K562 (cell line): ENCODE measurements at regions not wholly inside any gene's neighbourhood (a gene's known extent, or its start where the extent isn't known, plus 50 kb on each side); places are given as distances from the start of the nearest gene placed in this dataset.

Source experiments
- ATAC-seq: fragments of 200-7000 bp; cut with Tn5 transposase; 3 replicates; pipeline ENCODE4 v1.9.1; 2020; ENCODE audit warnings: moderate library complexity
- BruUV-seq: library from RNA; stranded (reverse); fragments of 400-500 nt; replicated peaks from 2 replicates; lab custom pipeline; 2021; lab: Mats Ljungman, UMichigan
- CTCF ChIA-PET: fragments of 300-600 bp; formaldehyde crosslinking; extraction: SDS; loops from one replicate; lab custom pipeline; 2021; ENCODE audit warnings: low intra/inter-chr PET ratio; lab: Yijun Ruan, JAX
- POLR2A ChIA-PET: fragments of 300-600, 350-650 bp; sonication (Branson Sonifier 250); formaldehyde crosslinking; extraction: SDS; loops from one replicate; lab custom pipeline; 2021; ENCODE audit warnings: antibody characterized with exemption, inconsistent platforms; lab: Yijun Ruan, JAX
- DNase-seq, 4 experiments: peaks; one replicate each; pipeline versions ENCODE4 v3.0.0 to v3.0.0-alpha.2; 2011 to 2018; ENCODE audit warnings: low spot score in 3 of 4, mixed read lengths in 3 of 4; ENCODE audit errors: extremely low read depth in 1 of 4
- FAIRE-seq: peaks from 2 replicates; lab custom pipeline; 2011; peaks lifted over from hg19 to GRCh38; lab: Jason Lieb, UNC
- H2AFZ ChIP-seq: 2 replicates; pipeline ENCODE4 v1.6.0; 2011; ENCODE audit warnings: low read depth, low read length, control low read depth, inconsistent platforms
- H3K27ac ChIP-seq: fragments of 200-600 bp; 3 replicates; pipeline ENCODE4 v1.8.0; 2011; ENCODE audit warnings: low read depth, mild to moderate bottlenecking, control low read depth, inconsistent platforms, low read length, moderate library complexity, mixed read lengths; ENCODE audit errors: extremely low read depth
- H3K27me3 ChIP-seq, 2 experiments: fragments of 300-600 bp in 1 of 2; 2 replicates in 1 of 2; 3 replicates in 1 of 2; pipeline versions ENCODE4 v1.6.0 to v1.8.0; 2011; ENCODE audit warnings: inconsistent platforms in 2 of 2, low read length in 2 of 2, mild to moderate bottlenecking in 1 of 2, mixed read lengths in 1 of 2, moderate library complexity in 1 of 2; ENCODE audit not compliant: control insufficient read depth in 2 of 2, insufficient read depth in 2 of 2
- H3K36me3 ChIP-seq: fragments of 300-600 bp; 3 replicates; pipeline ENCODE4 v1.8.0; 2011; ENCODE audit warnings: mild to moderate bottlenecking, low read length, inconsistent platforms; ENCODE audit not compliant: control insufficient read depth, insufficient read depth
- H3K4me1 ChIP-seq, 2 experiments: fragments of 200-600 bp in 1 of 2; replicated peaks in 1 of 2; 2 replicates in 1 of 2; 3 replicates in 1 of 2; pipeline versions ENCODE4 v1.5.1 to v1.8.0; 2011; ENCODE audit warnings: inconsistent platforms in 2 of 2, low read length in 2 of 2, mild to moderate bottlenecking in 1 of 2, mixed read lengths in 1 of 2, moderate library complexity in 1 of 2; ENCODE audit not compliant: control insufficient read depth in 2 of 2, insufficient read depth in 2 of 2
- H3K4me2 ChIP-seq: 2 replicates; pipeline ENCODE4 v1.6.1; 2011; ENCODE audit warnings: low read length, control low read depth, inconsistent platforms, mixed read lengths; ENCODE audit not compliant: insufficient read depth
- H3K4me3 ChIP-seq: fragments of 200-600 bp; sonication (generic), shearing (Covaris generic); 2 replicates; pipeline ENCODE4 v1.5.1; 2016; ENCODE audit warnings: control low read depth, inconsistent platforms
- H3K79me2 ChIP-seq: fragments of 200-600 bp; 3 replicates; pipeline ENCODE4 v1.8.0; 2011; ENCODE audit warnings: low read length, inconsistent platforms; ENCODE audit not compliant: control insufficient read depth, insufficient read depth
- H3K9ac ChIP-seq, 2 experiments: 2 replicates each; pipeline versions ENCODE4 v1.6.0 to v1.6.1; 2011; ENCODE audit warnings: low read depth in 2 of 2, low read length in 2 of 2, control low read depth in 1 of 2, inconsistent platforms in 1 of 2, mild to moderate bottlenecking in 1 of 2, mixed read lengths in 1 of 2; ENCODE audit not compliant: insufficient read depth in 1 of 2
- H3K9me1 ChIP-seq: one replicate; pipeline ENCODE4 v1.6.0; 2011; ENCODE audit warnings: inconsistent platforms, mild to moderate bottlenecking, low read length, moderate library complexity; ENCODE audit not compliant: control insufficient read depth, insufficient read depth
- H3K9me3 ChIP-seq: replicated peaks from 2 replicates; pipeline ENCODE4 v1.5.1; 2011; ENCODE audit warnings: low read depth, low read length, inconsistent platforms; ENCODE audit not compliant: control insufficient read depth, insufficient read depth
- H4K20me1 ChIP-seq: replicated peaks from 2 replicates; pipeline ENCODE4 v1.6.1; 2011; ENCODE audit warnings: low read length, inconsistent platforms, mixed read lengths; ENCODE audit not compliant: control insufficient read depth, insufficient read depth
- BCL6 ChIP-seq: fragments of 250-450 bp; sonication (Bioruptor Pico); IDR thresholded peaks from 2 replicates; pipeline ENCODE4 v1.4.0; 2020
- CCAR2 ChIP-seq: fragments of 200-400 bp; formaldehyde crosslinking; IDR thresholded peaks from 2 replicates; pipeline ENCODE4 v1.6.1; 2017; ENCODE audit warnings: mild to moderate bottlenecking, low read depth, low read length
- CUX1 ChIP-seq: fragments of 200-800 bp; sonication (Bioruptor generic); IDR thresholded peaks from 2 replicates; pipeline ENCODE4 v1.6.1; 2016; ENCODE audit warnings: missing genetic modification characterization, missing compliant biosample characterization
- EGR1 ChIP-seq: fragments of 450-650 bp; conservative IDR thresholded peaks from 2 replicates; pipeline ENCODE4 v1.6.1; 2017; ENCODE audit warnings: mild to moderate bottlenecking
- ETS2 ChIP-seq: IDR thresholded peaks from 2 replicates; pipeline ENCODE4 v1.6.1; 2016; ENCODE audit warnings: borderline replicate concordance, missing genetic modification characterization, mild to moderate bottlenecking, moderate library complexity, missing compliant biosample characterization; ENCODE audit not compliant: poor library complexity, severe bottlenecking
- GTF2A2 ChIP-seq: IDR thresholded peaks from 2 replicates; pipeline ENCODE4 v1.6.1; 2016; ENCODE audit warnings: mild to moderate bottlenecking, missing genetic modification characterization, missing compliant biosample characterization
- MITF ChIP-seq: IDR thresholded peaks from 2 replicates; pipeline ENCODE4 v1.6.1; 2014; ENCODE audit warnings: antibody characterized with exemption
- NFIX ChIP-seq: fragments of 250-450 bp; sonication (Bioruptor Pico); IDR thresholded peaks from 2 replicates; pipeline ENCODE4 v1.4.0; 2020; ENCODE audit warnings: low read depth, mild to moderate bottlenecking, moderate library complexity
- PURB ChIP-seq: sonication (generic); formaldehyde crosslinking; IDR thresholded peaks from 2 replicates; pipeline ENCODE4 v1.9.0; 2021; ENCODE audit warnings: low read depth, mild to moderate bottlenecking, missing genetic modification reagents
- SNAPC5 ChIP-seq: fragments of 250-450 bp; sonication (Bioruptor Pico); IDR thresholded peaks from 2 replicates; pipeline ENCODE4 v1.8.0; 2021; ENCODE audit warnings: moderate library complexity, mild to moderate bottlenecking, inconsistent platforms
- ZBTB12 ChIP-seq: fragments of 250-450 bp; sonication (Bioruptor Pico); IDR thresholded peaks from 2 replicates; pipeline ENCODE4 v1.4.0; 2020
- ZHX1 ChIP-seq: fragments of 150-350 bp; conservative IDR thresholded peaks from 2 replicates; pipeline ENCODE4 v1.6.1; 2014; ENCODE audit warnings: low read length
- ZNF197 ChIP-seq: fragments of 200-800 bp; sonication (Bioruptor generic); IDR thresholded peaks from 2 replicates; pipeline ENCODE4 v1.6.1; 2016; ENCODE audit warnings: low read depth, missing genetic modification characterization, missing compliant biosample characterization
- WGBS: fragments of 100-300 bp; shearing (Covaris generic); methylation state at CpG from one replicate; pipeline ENCODE4 v1.1.6; 2016; ENCODE audit warnings: low coverage, mixed read lengths; ENCODE audit not compliant: insufficient coverage; ENCODE audit errors: missing lambda C conversion rate; 5-methylcytosine and 5-hydroxymethylcytosine counted together
- in situ Hi-C: fragments of 300-500 bp; cut with MboI; formaldehyde crosslinking; loops from 4 replicates; pipeline ENCODE4 v1.15.0; 2018; ENCODE audit warnings: inconsistent platforms, mixed read lengths
- intact Hi-C: fragments of 100-400 bp; cut with micrococcal nuclease; formaldehyde crosslinking; loops from 2 replicates; pipeline ENCODE4 v1.14.2; 2022

GRCh38 chr10:55272886-55273285 lies 471.9 kb upstream of the PCDH15 start:
- POLR2A ChIA-PET: no interaction called here
- no peaks in the 10 kb centered on the region for H3K27me3 ChIP-seq
- DNase-seq: no peak
- ATAC-seq: no peak
- no peaks in the 10 kb centered on the region for H3K4me1 ChIP-seq
- no peaks in the 10 kb centered on the region for H3K9me1 ChIP-seq
- H3K36me3 ChIP-seq: no peaks in the 10 kb centered on the region
- H3K79me2 ChIP-seq: no peaks in the 10 kb centered on the region
- no peak for FAIRE-seq
- CTCF ChIA-PET: no interaction called here
- in situ Hi-C loops: no loop called here
- no peak overlapping the region for H3K4me3 ChIP-seq
- no peaks in the 10 kb centered on the region for H3K9me3 ChIP-seq
- no peak overlapping the region for H3K9ac ChIP-seq
- H3K4me2 ChIP-seq: no peak overlapping the region
- WGBS: 4% methylated on average over 3 of the region's 3 CpGs
- no peaks in the 10 kb centered on the region for H4K20me1 ChIP-seq
- intact Hi-C loops: no loop called here
- no peak overlapping the region for H3K27ac ChIP-seq
- no peak overlapping the region for H2AFZ ChIP-seq
- no TSS peak for BruUV-seq
- no peak for TF ChIP-seq CUX1
- TF ChIP-seq ETS2: no peak
- no peak for TF ChIP-seq ZBTB12 (CRISPR knock-in tag)
- no peak for TF ChIP-seq PURB (CRISPR knock-in tag)
- no peak for TF ChIP-seq ZNF197 (CRISPR knock-in tag)
- no peak for TF ChIP-seq EGR1
- TF ChIP-seq CCAR2: no peak
- no peak for TF ChIP-seq SNAPC5
- no peak for TF ChIP-seq ZHX1
- TF ChIP-seq NFIX (CRISPR knock-in tag): no peak
- no peak for TF ChIP-seq BCL6 (CRISPR knock-in tag)
- no peak for TF ChIP-seq GTF2A2
- no peak for TF ChIP-seq MITF
